Testis (tissue), 2 donors: ENCODE measurements at regions not wholly inside any gene's neighbourhood (a gene's known extent, or its start where the extent isn't known, plus 50 kb on each side); places are given as distances from the start of the nearest gene placed in this dataset.

Source experiments
- DNase-seq: peaks from one replicate; pipeline ENCODE4 v3.0.0-alpha.2; 2019
- H3K27ac ChIP-seq, 2 donors: fragments of 200-600 bp; sonication (generic); one replicate each; pipeline ENCODE4 v1.5.1; 2019
- H3K27me3 ChIP-seq: fragments of 200-600 bp; sonication (generic); one replicate; pipeline ENCODE4 v1.5.1; 2019
- H3K36me3 ChIP-seq: fragments of 200-600 bp; sonication (generic); one replicate; pipeline ENCODE4 v1.5.1; 2017; ENCODE audit warnings: low read depth; ENCODE audit errors: missing control alignments
- H3K4me1 ChIP-seq: fragments of 200-600 bp; sonication (generic); one replicate; pipeline ENCODE4 v1.5.1; 2019
- H3K4me3 ChIP-seq, 2 donors: fragments of 200-600 bp; sonication (generic); one replicate each; pipeline ENCODE4 v1.5.1; 2017 to 2019
- H3K9me3 ChIP-seq: fragments of 200-600 bp; sonication (generic); one replicate; pipeline ENCODE4 v1.5.1; 2017
- POLR2A ChIP-seq: fragments of 450-650 bp; IDR thresholded peaks from one replicate; pipeline ENCODE4 v1.6.1; 2017; ENCODE audit warnings: antibody characterized with exemption, mild to moderate bottlenecking, moderate library complexity
- WGBS, 2 donors: methylation state at CpG; one replicate each; pipeline ENCODE4 v1.1.5; 2018; 5-methylcytosine and 5-hydroxymethylcytosine counted together
- intact Hi-C: fragments of 100-400 bp; cut with DNase I; formaldehyde crosslinking; loops from one replicate; pipeline ENCODE4 v1.15.1; 2023; ENCODE audit warnings: low total_unique reads
- TF ChIP-seq, protein P1 (sequence below), 3 experiments: fragments of 450-650 bp in 2 of 3; fragments of 200-600 bp in 1 of 3; sonication (generic) in 1 of 3; IDR thresholded peaks; one replicate each; pipeline ENCODE4 v1.5.1; 2016 to 2019; ENCODE audit warnings: antibody characterized with exemption in 3 of 3, mild to moderate bottlenecking in 2 of 3, moderate library complexity in 1 of 3

- H3K36me3 ChIP-seq = no peaks in the 10 kb centered on the region
- 70 to 82% methylated on average over 2 of the region's 2 CpGs for WGBS, 2 donors
- TF ChIP-seq, protein P1, sequence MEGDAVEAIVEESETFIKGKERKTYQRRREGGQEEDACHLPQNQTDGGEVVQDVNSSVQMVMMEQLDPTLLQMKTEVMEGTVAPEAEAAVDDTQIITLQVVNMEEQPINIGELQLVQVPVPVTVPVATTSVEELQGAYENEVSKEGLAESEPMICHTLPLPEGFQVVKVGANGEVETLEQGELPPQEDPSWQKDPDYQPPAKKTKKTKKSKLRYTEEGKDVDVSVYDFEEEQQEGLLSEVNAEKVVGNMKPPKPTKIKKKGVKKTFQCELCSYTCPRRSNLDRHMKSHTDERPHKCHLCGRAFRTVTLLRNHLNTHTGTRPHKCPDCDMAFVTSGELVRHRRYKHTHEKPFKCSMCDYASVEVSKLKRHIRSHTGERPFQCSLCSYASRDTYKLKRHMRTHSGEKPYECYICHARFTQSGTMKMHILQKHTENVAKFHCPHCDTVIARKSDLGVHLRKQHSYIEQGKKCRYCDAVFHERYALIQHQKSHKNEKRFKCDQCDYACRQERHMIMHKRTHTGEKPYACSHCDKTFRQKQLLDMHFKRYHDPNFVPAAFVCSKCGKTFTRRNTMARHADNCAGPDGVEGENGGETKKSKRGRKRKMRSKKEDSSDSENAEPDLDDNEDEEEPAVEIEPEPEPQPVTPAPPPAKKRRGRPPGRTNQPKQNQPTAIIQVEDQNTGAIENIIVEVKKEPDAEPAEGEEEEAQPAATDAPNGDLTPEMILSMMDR (IDR thresholded peaks at IDR 0.05) = no peak
- no peak for TF ChIP-seq POLR2A
These were observed 274.4 kb downstream of the LRIG3 start for GRCh38 chr12:58645946-58646345.

DNA sequence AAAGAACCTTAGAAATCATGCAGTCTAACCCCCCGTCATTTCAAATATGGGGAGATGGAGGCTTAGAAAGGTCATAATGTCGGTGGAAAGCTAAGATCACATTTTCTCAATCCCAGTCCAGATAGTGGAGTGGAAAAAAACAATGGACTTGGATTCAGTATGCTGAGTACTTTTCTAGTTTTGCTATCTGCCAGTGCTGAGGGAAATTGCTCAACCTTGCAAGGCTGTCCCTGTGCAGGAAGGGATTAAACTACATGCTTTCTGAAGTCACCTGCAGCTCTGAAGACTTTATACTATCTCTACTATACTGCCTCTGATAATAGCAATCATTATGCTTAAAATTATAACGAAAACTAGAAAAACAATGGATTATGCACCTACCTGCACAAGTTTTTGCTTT, 272.8 kb downstream of the LRIG3 start:
- TF ChIP-seq POLR2A = no peak
- TF ChIP-seq, protein P1 (IDR thresholded peaks at IDR 0.05) = no peak
- no peak for DNase-seq
- Histone ChIP-seq H3K9me3 (no peaks in the 10 kb centered on the region), H3K27ac (no peak overlapping the region), H3K4me1 (no peaks in the 10 kb centered on the region), H3K27me3 (no peaks in the 10 kb centered on the region), H3K4me3 (no peak overlapping the region), H3K36me3 (no peaks in the 10 kb centered on the region)
- intact Hi-C loops = no loop called here
- 69 to 73% methylated on average over 3 of the region's 3 CpGs for WGBS, 2 donors

More at GRCh38 chr12:58645946-58646345, 274.4 kb downstream of the LRIG3 start:
- intact Hi-C loops = no loop called here
- no peak for DNase-seq
- Histone ChIP-seq H3K27ac (no peak overlapping the region), H3K4me3 (no peak overlapping the region), H3K9me3 (no peaks in the 10 kb centered on the region), H3K27me3 (no peaks in the 10 kb centered on the region), H3K4me1 (no peaks in the 10 kb centered on the region)

GRCh38 chr12:58648176-58648575, 272.1 kb downstream of the LRIG3 start:
- H3K9me3 ChIP-seq = no peaks in the 10 kb centered on the region
- H3K27me3 ChIP-seq = no peaks in the 10 kb centered on the region
- H3K4me3 ChIP-seq = no peak overlapping the region
- TF ChIP-seq, protein P1 (IDR thresholded peaks at IDR 0.05) = no peak
- no peak for TF ChIP-seq POLR2A
- DNase-seq = no peak
- intact Hi-C loops = no loop called here
- H3K36me3 ChIP-seq = no peaks in the 10 kb centered on the region
- 68 to 82% methylated on average over 4 of the region's 4 CpGs for WGBS, 2 donors
- H3K4me1 ChIP-seq = no peaks in the 10 kb centered on the region
- H3K27ac ChIP-seq = no peak overlapping the region

- DNase-seq = no peak
- WGBS, 2 donors = 73 to 86% methylated on average over 3 of the region's 3 CpGs
- no peaks in the 10 kb centered on the region for H3K4me1 ChIP-seq
- intact Hi-C loops = no loop called here
- no peak overlapping the region for H3K27ac ChIP-seq
- no peaks in the 10 kb centered on the region for H3K36me3 ChIP-seq
- H3K27me3 ChIP-seq = no peaks in the 10 kb centered on the region
- H3K9me3 ChIP-seq = no peaks in the 10 kb centered on the region
- TF ChIP-seq POLR2A = no peak
- TF ChIP-seq, protein P1 (IDR thresholded peaks at IDR 0.05) = no peak
- H3K4me3 ChIP-seq = no peak overlapping the region
These were observed 268.5 kb downstream of the LRIG3 start for GRCh38 chr12:58651850-58652249.

GRCh38 chr12:58654021-58654420, 266.3 kb downstream of the LRIG3 start:
- Histone ChIP-seq H3K4me3 (no peak overlapping the region), H3K27me3 (no peaks in the 10 kb centered on the region), H3K4me1 (no peaks in the 10 kb centered on the region), H3K9me3 (no peaks in the 10 kb centered on the region), H3K27ac (no peak overlapping the region), H3K36me3 (no peaks in the 10 kb centered on the region)
- no peak for DNase-seq
- intact Hi-C loops = no loop called here
- WGBS, 2 donors = 65 to 70% methylated on average over 2 of the region's 2 CpGs
- no peak for TF ChIP-seq POLR2A
- TF ChIP-seq, protein P1 (IDR thresholded peaks at IDR 0.05) = no peak
